ENCODE measurements at regions not wholly inside any gene's neighbourhood (a gene's known extent, or its start where the extent isn't known, plus 50 kb on each side); places are given as distances from the start of the nearest gene placed in this dataset.

DNA sequence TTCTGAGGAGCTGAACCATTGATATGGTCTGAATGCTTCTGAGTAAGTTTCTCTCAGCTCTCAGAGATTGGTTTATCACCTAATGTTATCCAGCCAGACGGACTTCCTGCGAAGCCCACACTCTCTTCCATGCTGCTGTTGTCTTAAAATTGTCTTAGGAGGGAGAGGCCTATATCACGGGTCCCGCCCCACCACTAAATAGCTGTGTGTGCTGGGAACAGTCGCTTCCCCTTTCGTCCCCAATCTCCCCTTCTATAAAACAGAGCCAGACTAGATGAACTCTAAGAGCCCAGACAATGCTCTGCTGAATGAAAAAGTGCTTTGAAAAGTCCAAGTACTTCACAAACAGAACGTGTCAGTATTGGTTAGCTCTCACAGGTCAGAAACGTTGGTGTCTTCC, 81.4 kb upstream of the AKIP1 start:
- no peaks in the 10 kb centered on the region for H4K20me1 ChIP-seq (ENCODE audit: insufficient read depth)
- intact Hi-C loops (cut with micrococcal nuclease; ENCODE audit: unreplicated experiment) = no loop called here
- peaks cover 26% of the 10 kb centered on the region for H3K4me1 ChIP-seq (replicated peaks; ENCODE audit: insufficient read depth)
- TF ChIP-seq, protein P1, sequence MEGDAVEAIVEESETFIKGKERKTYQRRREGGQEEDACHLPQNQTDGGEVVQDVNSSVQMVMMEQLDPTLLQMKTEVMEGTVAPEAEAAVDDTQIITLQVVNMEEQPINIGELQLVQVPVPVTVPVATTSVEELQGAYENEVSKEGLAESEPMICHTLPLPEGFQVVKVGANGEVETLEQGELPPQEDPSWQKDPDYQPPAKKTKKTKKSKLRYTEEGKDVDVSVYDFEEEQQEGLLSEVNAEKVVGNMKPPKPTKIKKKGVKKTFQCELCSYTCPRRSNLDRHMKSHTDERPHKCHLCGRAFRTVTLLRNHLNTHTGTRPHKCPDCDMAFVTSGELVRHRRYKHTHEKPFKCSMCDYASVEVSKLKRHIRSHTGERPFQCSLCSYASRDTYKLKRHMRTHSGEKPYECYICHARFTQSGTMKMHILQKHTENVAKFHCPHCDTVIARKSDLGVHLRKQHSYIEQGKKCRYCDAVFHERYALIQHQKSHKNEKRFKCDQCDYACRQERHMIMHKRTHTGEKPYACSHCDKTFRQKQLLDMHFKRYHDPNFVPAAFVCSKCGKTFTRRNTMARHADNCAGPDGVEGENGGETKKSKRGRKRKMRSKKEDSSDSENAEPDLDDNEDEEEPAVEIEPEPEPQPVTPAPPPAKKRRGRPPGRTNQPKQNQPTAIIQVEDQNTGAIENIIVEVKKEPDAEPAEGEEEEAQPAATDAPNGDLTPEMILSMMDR (conservative IDR thresholded peaks at IDR 0.05) = no peak
- TF ChIP-seq EZH2 (IDR thresholded peaks at IDR 0.05; ENCODE audit: low read depth) = no peak
- no peaks in the 10 kb centered on the region for H3K9me3 ChIP-seq (ENCODE audit: insufficient read depth, low read depth)
- no TSS peak for BruUV-seq (replicated peaks)
- no peak overlapping the region for H3K4me2 ChIP-seq
- H3K4me3 ChIP-seq = no peak overlapping the region
- no peak overlapping the region for H2AFZ ChIP-seq
- no peak for DNase-seq
- H3K36me3 ChIP-seq (ENCODE audit: low read depth) = no peaks in the 10 kb centered on the region
- ChIA-PET POLR2A (ENCODE audit: unreplicated experiment) (no interaction called here), CTCF (no interaction called here)
- no peaks in the 10 kb centered on the region for H3K27me3 ChIP-seq (ENCODE audit: insufficient read depth, low read depth)
- no peaks in the 10 kb centered on the region for H3K79me2 ChIP-seq (ENCODE audit: low read depth)
- no peaks in the 10 kb centered on the region; the same call in 1 of the 2 replicates for H3F3A ChIP-seq (ENCODE audit: insufficient read depth, low read depth)
- no peaks in the 10 kb centered on the region for H3K9me2 ChIP-seq (ENCODE audit: insufficient read depth)
- H3K27ac ChIP-seq = no peak overlapping the region

DNA sequence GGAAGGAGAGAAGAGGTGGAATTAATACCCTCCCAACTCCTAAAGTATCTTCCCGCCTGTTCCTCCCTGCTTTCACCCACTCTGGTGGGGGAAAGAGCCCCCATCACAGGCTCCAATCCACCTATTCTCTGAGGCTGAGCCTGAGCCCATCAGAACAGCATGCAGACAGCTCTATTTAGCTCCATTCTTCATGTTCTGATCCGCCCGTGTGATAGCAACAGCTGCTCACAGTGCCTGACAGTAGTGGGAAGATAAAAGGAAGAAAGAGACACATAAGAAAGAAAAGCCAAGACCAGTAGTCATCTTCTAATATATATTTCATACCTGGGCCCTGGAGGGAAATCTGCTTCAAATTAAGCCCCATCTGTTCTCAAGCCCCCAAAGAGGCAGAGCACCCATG, 80.3 kb upstream of the AKIP1 start:
- H3K27ac ChIP-seq = no peak overlapping the region
- TF ChIP-seq, protein P1 (conservative IDR thresholded peaks at IDR 0.05) = no peak
- no peak for TF ChIP-seq EZH2 (IDR thresholded peaks at IDR 0.05; ENCODE audit: low read depth)

DNA sequence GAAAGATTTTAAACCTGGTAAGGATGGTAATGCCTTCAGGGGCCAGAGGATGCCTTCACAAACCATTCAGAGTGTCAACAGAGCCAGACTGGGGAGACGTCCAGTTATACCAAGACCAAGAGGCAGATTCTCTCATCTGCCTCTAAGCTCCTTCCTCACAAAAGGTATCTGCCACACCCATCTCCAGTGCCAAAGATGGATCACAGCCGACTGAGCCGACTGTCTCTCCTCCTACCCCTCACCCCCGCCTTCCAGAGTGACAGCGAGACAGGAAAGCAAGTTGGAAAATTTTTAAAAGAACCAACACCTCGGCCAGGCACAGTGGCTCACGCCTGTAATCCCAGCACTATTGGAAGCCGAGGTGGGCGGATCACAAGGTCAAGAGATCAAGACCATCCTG, 79.1 kb upstream of the AKIP1 start:
- CTCF ChIA-PET = no interaction called here
- no peak for TF ChIP-seq EZH2 (IDR thresholded peaks at IDR 0.05; ENCODE audit: low read depth)
- TF ChIP-seq, protein P1 (conservative IDR thresholded peaks at IDR 0.05) = no peak

More for the DNA sequence above, 80.3 kb upstream of the AKIP1 start:
- H3K79me2 ChIP-seq (ENCODE audit: low read depth) = no peaks in the 10 kb centered on the region
- H3F3A ChIP-seq (ENCODE audit: insufficient read depth, low read depth) = no peaks in the 10 kb centered on the region; the same call in 1 of the 2 replicates
- CTCF ChIA-PET = no interaction called here
- H4K20me1 ChIP-seq (ENCODE audit: insufficient read depth) = no peaks in the 10 kb centered on the region
- H3K4me1 ChIP-seq (replicated peaks; ENCODE audit: insufficient read depth) = peaks cover 28% of the 10 kb centered on the region
- H2AFZ ChIP-seq = no peak overlapping the region
- no peak for DNase-seq
- H3K4me2 ChIP-seq = no peak overlapping the region
- POLR2A ChIA-PET (ENCODE audit: unreplicated experiment) = no interaction called here
- no TSS peak for BruUV-seq (replicated peaks)
- H3K9me2 ChIP-seq (ENCODE audit: insufficient read depth) = no peaks in the 10 kb centered on the region
- no peak overlapping the region for H3K4me3 ChIP-seq
- H3K9me3 ChIP-seq (ENCODE audit: insufficient read depth, low read depth) = no peaks in the 10 kb centered on the region
- no peaks in the 10 kb centered on the region for H3K27me3 ChIP-seq (ENCODE audit: insufficient read depth, low read depth)
- no peaks in the 10 kb centered on the region for H3K36me3 ChIP-seq (ENCODE audit: low read depth)
- intact Hi-C loops (cut with micrococcal nuclease; ENCODE audit: unreplicated experiment) = loop anchor here (5.0 kb wide), 1 partner anchor 37 kb away; no protein-coding TSS in a partner anchor

More for the DNA sequence above, 79.1 kb upstream of the AKIP1 start:
- Histone ChIP-seq H3K79me2 (ENCODE audit: low read depth) (no peaks in the 10 kb centered on the region), H3K36me3 (ENCODE audit: low read depth) (no peaks in the 10 kb centered on the region), H3F3A (ENCODE audit: insufficient read depth, low read depth) (no peaks in the 10 kb centered on the region; the same call in 1 of the 2 replicates), H3K9me2 (ENCODE audit: insufficient read depth) (no peaks in the 10 kb centered on the region), H3K27ac (no peak overlapping the region), H3K4me3 (no peak overlapping the region), H3K27me3 (ENCODE audit: insufficient read depth, low read depth) (no peaks in the 10 kb centered on the region), H3K4me2 (no peak overlapping the region), H3K9me3 (ENCODE audit: insufficient read depth, low read depth) (no peaks in the 10 kb centered on the region), H3K4me1 (replicated peaks; ENCODE audit: insufficient read depth) (peaks cover 28% of the 10 kb centered on the region), H4K20me1 (ENCODE audit: insufficient read depth) (no peaks in the 10 kb centered on the region), H2AFZ (no peak overlapping the region)
- no peak for DNase-seq
- POLR2A ChIA-PET (ENCODE audit: unreplicated experiment) = no interaction called here
- no TSS peak for BruUV-seq (replicated peaks)
- intact Hi-C loops (cut with micrococcal nuclease; ENCODE audit: unreplicated experiment) = loop anchor here (5.0 kb wide), 1 partner anchor 35 kb away; no protein-coding TSS in a partner anchor
